GM04504 (cell line): ENCODE measurements at regions not wholly inside any gene's neighbourhood (a gene's known extent, or its start where the extent isn't known, plus 50 kb on each side); places are given as distances from the start of the nearest gene placed in this dataset.

ENCODE experiments used
- DNase-seq: peaks from one replicate; pipeline ENCODE4 v3.0.0-alpha.2; 2012; ENCODE audit warnings: low read depth

DNA sequence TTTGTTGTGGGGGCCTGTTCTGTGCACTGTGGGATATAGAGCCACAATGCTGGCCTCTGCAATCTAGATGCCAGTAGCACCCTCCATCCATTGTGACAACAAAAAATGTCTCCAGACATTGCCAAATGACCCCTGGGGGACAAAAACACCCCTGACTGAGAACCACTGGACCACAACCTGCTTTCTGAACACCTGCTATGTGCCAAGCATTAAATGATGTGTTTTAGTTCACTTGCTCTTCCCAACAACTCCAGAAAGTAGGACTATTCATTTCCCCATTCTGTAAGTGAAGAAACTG lies 367.0 kb upstream of the ERCC4 start:
- no peak for DNase-seq

GRCh38 chr16:13553453-13553985 lies 366.4 kb upstream of the ERCC4 start:
- DNase-seq = no peak

GRCh38 chr16:13554005-13554404 lies 365.9 kb upstream of the ERCC4 start:
- DNase-seq = no peak

DNA sequence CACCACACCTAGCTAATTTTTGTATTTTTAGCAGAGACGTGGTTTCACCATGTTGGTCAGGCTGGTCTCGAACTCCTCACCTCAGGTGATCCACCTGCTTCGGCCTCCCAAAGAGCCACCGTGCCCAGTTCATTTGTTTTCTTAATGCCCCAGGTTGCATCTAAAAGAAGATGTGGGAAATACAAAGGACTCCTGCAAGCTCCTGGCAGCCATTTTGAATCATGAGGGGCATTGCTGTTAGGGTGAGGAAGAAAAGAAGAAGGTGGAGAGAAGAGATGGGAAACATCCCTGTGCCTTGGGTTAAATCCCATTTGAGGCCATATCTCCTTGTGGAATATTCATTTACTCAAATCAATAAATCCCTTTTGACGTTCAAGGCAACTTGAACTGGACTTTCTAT lies 365.3 kb upstream of the ERCC4 start:
- no peak for DNase-seq

GRCh38 chr16:13557418-13557817 lies 362.5 kb upstream of the ERCC4 start:
- DNase-seq = no peak

DNA sequence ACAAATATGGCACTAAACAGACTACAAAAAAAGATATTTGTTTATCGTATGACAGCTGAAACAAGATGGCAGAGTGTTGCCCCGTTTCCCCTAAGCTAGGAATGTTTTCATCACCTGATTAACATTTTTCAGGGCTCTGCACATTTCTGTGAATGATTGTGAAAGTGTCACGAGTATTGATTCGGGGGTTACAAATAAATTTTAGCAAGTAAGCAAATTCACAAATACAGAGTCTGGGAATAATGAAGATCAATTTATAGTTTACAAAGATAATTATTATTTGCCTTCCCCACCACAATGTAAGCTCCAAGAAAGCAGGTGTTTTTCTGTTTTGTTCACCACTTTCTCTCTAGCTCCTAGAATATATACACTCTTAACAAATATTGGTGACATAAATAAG lies 361.2 kb upstream of the ERCC4 start:
- DNase-seq = no peak

GRCh38 chr16:13559624-13560023 lies 360.3 kb upstream of the ERCC4 start:
- DNase-seq = no peak

DNA sequence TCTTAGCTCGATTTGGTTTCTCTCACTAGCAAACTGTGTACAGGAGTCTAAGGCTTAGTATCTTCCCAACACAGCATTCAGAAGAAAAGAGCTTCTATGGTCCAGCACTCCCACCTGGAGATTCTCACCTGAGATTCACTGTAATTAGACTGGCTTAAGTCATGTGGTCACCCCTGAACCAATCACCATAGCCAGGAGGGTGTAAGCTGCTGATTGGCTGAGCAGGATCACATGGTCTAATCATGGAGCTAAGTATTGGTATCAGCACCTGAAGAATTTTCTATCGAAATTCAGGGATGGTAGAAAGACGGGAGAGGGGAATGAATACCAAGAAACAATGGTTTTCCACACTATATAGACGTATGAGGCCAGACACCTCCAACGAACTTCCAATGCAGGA lies 359.8 kb upstream of the ERCC4 start:
- DNase-seq = no peak

DNA sequence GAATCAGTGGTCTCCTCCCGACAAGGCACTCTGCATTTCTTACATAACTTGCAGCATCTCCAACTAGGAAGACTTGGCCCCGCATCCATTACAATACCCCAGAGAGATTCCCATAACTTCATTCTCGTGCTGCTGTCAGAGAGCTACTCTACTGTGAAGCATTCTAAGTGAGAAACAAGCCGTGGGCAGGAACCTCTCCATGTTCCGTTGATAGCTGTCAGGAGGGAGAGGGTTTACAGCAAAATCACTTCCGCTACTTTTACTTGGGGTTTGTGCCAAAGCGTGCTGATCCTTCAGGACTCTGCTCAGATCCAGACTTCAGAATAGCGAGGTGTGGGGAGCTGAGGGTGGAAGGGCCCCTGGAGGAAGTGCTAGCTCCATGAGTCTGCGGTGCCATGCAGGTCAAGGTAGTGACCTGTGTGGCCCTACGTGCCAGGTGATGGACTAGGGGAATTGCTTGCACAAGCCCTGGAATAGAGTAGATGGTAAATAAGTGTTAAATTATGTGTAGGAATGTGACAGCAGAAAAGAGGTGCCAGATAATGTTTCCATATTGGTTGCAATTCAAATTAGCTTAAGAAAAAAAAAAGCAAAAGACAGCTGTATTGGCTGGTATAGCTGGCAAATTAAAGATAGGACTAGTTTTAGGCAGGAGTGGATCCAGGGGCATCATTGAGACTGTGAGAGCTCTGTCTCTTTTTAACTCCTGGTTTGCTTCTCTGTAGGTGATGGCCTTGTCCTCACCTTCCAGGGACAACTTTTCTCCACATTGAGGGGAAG lies 358.5 kb upstream of the ERCC4 start:
- DNase-seq = no peak

GRCh38 chr16:13568803-13569202 lies 351.2 kb upstream of the ERCC4 start:
- DNase-seq = no peak

- DNase-seq = no peak
Observed at GRCh38 chr16:13569986-13570385, 350.0 kb upstream of the ERCC4 start.

GRCh38 chr16:13571036-13571435 lies 348.9 kb upstream of the ERCC4 start:
- DNase-seq = no peak

GRCh38 chr16:13573903-13574302 lies 346.1 kb upstream of the ERCC4 start:
- no peak for DNase-seq

DNA sequence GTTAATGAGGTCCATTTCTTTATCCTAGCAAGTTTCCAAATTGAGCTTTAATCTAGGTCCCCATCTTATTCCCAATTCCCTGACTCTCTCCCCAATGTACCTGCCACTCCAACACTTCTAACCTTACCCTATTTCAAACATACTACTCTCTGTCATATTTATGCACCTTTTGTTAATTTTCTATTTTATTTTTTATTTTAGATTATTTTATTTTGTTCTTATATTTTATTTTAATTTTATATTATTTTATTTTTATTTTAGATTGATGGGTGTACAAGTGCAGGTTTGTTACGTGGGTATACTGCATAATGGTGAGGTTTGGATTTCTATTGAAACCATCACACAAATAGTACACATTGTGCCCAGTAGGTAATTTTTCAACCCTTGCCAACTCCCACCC lies 333.9 kb upstream of the ERCC4 start:
- DNase-seq = no peak

- DNase-seq = no peak
Observed at GRCh38 chr16:13587181-13587580, 332.8 kb upstream of the ERCC4 start.

DNA sequence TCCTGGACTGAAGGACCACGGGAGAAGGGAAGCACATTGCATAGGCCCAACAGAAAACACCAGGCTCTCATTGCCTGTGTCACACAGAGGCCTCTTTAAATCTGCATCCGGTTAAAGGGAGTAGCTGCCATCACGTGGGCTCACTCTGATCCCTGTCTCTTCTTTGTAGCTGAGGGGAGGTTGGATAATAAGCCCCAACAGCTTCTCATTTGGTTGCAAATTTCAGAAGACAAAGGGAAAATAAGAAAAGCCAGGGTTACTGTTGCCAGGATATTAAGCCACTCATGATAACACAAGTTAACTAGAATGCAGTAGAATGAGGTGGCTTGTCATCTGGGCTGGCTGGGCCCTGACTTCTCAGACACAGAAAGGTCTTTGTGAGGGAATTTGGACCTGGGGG lies 325.1 kb upstream of the ERCC4 start:
- DNase-seq = no peak

DNA sequence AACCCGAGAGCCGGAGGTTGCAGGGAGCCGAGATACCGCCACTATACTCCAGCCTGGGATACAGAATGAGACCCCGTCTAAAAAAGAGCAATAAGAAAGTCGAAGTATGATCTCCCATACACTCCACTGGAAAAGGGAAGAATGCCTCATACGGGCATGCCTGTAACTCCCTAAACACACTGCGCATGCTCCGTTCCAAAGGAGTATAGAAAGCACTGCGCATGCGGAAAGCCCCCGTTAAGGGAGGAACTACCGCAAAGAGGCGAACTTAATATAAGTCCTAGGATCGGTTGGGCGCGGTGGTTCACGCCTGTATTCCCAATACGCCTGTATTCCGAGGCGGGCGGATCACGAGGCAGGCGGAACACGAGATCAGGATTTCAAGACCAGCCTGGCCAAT lies 313.1 kb upstream of the ERCC4 start:
- DNase-seq = no peak

- DNase-seq = no peak
Observed at GRCh38 chr16:13607289-13607688, 312.7 kb upstream of the ERCC4 start.

GRCh38 chr16:13611596-13611995 lies 308.4 kb upstream of the ERCC4 start:
- no peak for DNase-seq

DNA sequence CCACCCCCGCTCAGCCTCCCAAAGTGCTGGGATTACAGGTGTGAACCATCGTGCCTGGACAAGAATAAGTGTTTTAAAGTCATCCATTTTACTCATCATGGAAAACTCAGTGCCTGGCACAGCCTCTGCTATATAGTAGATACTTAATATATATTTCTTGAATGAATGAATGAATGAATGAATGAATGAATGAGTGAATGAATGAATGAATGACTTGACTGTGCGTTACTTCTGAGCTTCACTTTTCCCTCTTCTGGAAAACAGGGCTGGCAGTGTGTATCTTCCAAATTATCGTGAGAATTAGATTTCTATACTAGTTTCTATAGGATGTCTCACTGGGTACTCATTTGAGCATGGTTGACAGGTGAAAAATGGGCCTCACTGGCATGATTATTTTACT lies 307.3 kb upstream of the ERCC4 start:
- DNase-seq = no peak

DNA sequence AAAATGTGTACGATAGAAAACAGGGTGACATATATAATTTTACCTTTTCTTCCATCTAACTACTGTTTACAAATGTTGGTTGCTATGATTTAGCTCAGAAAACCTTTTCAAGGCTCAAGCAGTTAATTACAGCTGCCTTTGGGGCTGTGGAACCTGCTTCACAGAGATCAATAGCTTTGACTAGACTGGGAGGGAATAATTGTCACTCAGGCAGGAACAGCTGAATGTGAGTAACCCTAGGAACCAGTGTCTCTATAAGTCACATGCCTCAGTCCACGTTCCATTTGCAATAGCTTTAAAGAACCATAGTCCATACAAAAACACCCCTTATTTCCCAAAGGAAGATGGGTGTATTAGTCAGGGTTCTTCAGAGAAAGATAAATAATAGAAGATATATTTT lies 306.8 kb upstream of the ERCC4 start:
- no peak for DNase-seq

DNA sequence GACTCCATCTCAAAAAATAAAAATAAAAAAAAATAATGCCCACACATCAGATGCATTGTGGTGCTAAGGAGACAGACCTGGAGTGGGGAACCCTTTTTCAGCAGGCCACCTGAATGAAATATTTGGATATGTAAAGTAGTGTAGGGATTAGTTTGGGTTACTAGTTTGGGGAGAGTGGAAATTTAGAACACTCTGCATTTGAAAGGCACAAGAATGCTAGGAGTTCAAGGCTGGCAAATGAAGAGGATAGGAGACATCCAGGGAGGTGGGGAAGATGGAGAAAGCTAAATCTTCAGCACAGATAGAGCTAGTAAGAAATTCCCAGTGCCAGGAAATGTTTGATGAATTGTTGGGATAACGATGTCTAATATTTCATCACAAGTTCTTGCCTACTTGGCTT lies 298.3 kb upstream of the ERCC4 start:
- no peak for DNase-seq

- no peak for DNase-seq
Observed at GRCh38 chr16:13628156-13628555, 291.8 kb upstream of the ERCC4 start.

GRCh38 chr16:13629704-13630103 lies 290.2 kb upstream of the ERCC4 start:
- DNase-seq = no peak
